Chondrocyte (in vitro differentiated cells): ENCODE measurements at regions not wholly inside any gene's neighbourhood (a gene's known extent, or its start where the extent isn't known, plus 50 kb on each side); places are given as distances from the start of the nearest gene placed in this dataset.

Experiments used
- DNase-seq: peaks from one replicate; pipeline ENCODE4 v3.0.0; 2021; ENCODE audit warnings: mixed read lengths, low spot score
- H3K27ac Mint-ChIP-seq: one replicate; pipeline ENCODE4 v1.8.0; 2021; ENCODE audit warnings: mild to moderate bottlenecking, moderate library complexity, mixed read lengths; ENCODE audit not compliant: unreplicated experiment
- H3K27me3 Mint-ChIP-seq: 2 replicates; pipeline ENCODE4 v1.8.0; 2021; ENCODE audit warnings: low read depth, mixed read lengths
- H3K36me3 Mint-ChIP-seq: 2 replicates; pipeline ENCODE4 v1.8.0; 2021; ENCODE audit warnings: low read depth, mixed read lengths
- H3K4me1 Mint-ChIP-seq: 2 replicates; pipeline ENCODE4 v1.8.0; 2021; ENCODE audit warnings: low read depth, mild to moderate bottlenecking, mixed read lengths
- H3K4me3 Mint-ChIP-seq: one replicate; pipeline ENCODE4 v1.8.0; 2021; ENCODE audit warnings: mild to moderate bottlenecking, moderate library complexity, mixed read lengths; ENCODE audit not compliant: unreplicated experiment
- H3K9me3 Mint-ChIP-seq: 2 replicates; pipeline ENCODE4 v1.8.0; 2021; ENCODE audit warnings: low read depth, mixed read lengths
- TF ChIP-seq, protein P1 (sequence below): fragments of 200-600 bp; sonication (generic); IDR thresholded peaks from 2 replicates; pipeline ENCODE4 v1.5.0; 2021; ENCODE audit warnings: antibody characterized with exemption, mild to moderate bottlenecking, moderate library complexity

DNA sequence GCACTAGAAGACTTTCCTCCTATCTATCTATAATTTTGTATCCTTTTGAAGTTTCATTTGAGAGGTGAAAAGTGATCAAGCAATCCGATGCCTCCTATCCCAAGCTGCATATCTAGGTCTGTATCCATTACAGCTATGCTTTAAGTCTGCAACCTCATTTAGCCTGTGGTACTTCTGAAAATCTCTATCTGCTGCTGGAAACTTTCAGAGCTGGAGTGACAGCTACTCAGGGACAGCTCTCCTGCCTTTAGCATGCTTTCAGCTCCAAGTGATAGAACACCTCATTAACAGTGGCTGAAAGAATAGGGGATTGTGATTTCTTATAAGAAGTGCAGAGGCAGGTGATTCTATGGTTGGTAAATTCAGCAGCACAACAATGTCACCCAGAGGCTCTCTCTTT, 1153.5 kb downstream of the AACS start:
- Mint-ChIP-seq H3K36me3 (no peaks in the 10 kb centered on the region), H3K27me3 (no peaks in the 10 kb centered on the region), H3K4me1 (no peaks in the 10 kb centered on the region), H3K4me3 (no peak overlapping the region), H3K27ac (no peak overlapping the region), H3K9me3 (peaks cover 4% of the 10 kb centered on the region)
- DNase-seq = no peak
- TF ChIP-seq, protein P1, sequence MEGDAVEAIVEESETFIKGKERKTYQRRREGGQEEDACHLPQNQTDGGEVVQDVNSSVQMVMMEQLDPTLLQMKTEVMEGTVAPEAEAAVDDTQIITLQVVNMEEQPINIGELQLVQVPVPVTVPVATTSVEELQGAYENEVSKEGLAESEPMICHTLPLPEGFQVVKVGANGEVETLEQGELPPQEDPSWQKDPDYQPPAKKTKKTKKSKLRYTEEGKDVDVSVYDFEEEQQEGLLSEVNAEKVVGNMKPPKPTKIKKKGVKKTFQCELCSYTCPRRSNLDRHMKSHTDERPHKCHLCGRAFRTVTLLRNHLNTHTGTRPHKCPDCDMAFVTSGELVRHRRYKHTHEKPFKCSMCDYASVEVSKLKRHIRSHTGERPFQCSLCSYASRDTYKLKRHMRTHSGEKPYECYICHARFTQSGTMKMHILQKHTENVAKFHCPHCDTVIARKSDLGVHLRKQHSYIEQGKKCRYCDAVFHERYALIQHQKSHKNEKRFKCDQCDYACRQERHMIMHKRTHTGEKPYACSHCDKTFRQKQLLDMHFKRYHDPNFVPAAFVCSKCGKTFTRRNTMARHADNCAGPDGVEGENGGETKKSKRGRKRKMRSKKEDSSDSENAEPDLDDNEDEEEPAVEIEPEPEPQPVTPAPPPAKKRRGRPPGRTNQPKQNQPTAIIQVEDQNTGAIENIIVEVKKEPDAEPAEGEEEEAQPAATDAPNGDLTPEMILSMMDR = no peak

DNA sequence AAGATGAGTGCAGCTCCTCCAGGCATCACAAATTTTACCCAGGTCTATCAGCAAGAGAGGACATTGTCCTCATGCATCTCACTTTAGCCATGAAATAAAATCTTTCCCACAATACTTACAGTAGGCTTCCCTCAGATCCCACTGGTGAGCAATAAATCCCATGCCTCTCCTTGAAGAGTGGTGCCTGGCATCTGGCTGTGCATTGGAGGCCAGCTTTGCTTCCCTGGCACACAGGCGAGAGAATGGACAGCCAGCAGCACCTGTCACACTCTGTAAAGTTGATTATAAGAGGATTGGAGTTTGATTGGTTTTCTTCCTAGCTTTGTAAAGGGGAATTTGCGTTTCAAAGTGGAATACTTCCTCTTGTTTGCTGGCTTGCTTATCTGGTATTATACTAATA, 1153.9 kb downstream of the AACS start:
- no peak for DNase-seq
- Mint-ChIP-seq H3K27me3 (no peaks in the 10 kb centered on the region), H3K4me1 (no peaks in the 10 kb centered on the region), H3K9me3 (peaks cover 4% of the 10 kb centered on the region), H3K4me3 (no peak overlapping the region), H3K27ac (no peak overlapping the region), H3K36me3 (no peaks in the 10 kb centered on the region)
- TF ChIP-seq, protein P1 = no peak

DNA sequence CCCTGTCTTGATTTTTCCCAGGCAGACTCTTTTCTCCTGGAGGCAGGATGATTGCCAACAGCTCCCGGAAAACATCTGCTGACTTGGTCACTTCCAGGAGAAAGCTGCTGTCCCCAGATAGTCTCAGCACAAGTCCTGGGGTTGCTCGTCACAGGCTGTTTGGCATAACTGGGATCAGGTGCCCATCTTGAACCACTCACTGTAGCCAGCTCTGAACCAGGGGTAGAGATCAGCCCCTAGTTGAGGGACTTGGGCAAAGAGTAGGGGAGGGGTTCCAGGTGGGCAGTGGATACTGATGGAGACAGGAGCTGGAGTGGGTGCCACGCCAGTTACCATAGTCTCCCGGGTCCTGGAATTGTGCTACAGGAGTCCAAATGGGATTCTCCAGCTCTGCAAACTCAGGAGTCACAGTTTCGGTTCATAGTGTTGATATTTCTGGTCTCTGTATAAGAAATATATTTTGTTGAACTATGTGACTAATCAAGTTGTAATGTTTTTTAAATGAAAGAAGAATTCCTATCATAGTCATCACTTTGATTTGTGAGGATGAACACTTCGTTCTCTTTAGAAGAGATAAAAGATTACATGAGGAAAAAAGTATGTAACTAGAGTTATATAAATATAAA, 1154.5 kb downstream of the AACS start:
- no peaks in the 10 kb centered on the region for H3K27me3 Mint-ChIP-seq
- H3K27ac Mint-ChIP-seq = no peak overlapping the region
- H3K36me3 Mint-ChIP-seq = no peaks in the 10 kb centered on the region
- no peaks in the 10 kb centered on the region for H3K4me1 Mint-ChIP-seq
- peaks cover 4% of the 10 kb centered on the region for H3K9me3 Mint-ChIP-seq
- H3K4me3 Mint-ChIP-seq = no peak overlapping the region
- TF ChIP-seq, protein P1 = no peak
- DNase-seq = no peak

DNA sequence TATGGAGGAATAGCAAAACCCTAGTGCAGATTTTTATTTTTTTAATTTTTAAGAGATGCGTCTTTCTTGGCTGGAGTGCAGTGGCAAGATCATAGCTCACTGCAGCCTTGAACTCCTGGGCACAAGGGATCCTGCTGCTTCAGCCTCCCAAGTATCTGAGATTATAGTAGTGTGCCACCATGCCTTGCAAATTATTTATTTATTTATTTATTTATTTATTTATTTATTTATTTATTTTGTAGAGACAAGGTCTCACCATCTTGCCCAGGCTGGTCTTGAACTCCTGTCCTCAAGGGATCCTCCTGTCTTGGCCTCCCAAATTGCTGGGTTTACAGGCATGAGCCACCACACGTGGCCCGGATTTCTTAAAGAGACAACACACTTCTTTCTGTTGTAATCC, 1158.8 kb downstream of the AACS start:
- H3K9me3 Mint-ChIP-seq = peaks cover 25% of the 10 kb centered on the region
- no peak overlapping the region for H3K4me3 Mint-ChIP-seq
- H3K27ac Mint-ChIP-seq = no peak overlapping the region
- no peaks in the 10 kb centered on the region for H3K4me1 Mint-ChIP-seq
- H3K36me3 Mint-ChIP-seq = no peaks in the 10 kb centered on the region
- TF ChIP-seq, protein P1 = no peak
- no peak for DNase-seq
- H3K27me3 Mint-ChIP-seq = no peaks in the 10 kb centered on the region

DNA sequence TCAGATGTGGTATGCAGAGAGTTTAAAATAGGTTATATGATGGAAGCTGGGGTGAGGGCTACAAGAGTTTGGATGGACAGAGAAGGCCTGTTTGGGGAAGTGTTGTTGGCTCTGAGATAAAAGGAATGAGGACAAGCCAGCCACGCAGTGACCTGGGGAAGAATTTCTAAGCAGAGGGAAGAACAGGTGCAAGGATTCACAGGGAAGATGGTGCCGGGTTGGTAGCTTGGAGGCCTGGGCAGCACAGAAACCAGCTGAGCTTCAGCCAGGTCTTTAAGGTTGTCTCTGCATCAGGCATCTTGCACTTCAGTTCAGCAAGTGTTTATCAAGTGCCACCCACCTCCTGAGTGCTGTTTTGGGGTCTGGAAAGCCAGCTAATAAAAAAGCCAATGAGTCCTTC, 1163.7 kb downstream of the AACS start:
- DNase-seq = no peak
- Mint-ChIP-seq H3K4me3 (no peak overlapping the region), H3K27ac (no peak overlapping the region), H3K36me3 (no peaks in the 10 kb centered on the region), H3K4me1 (no peaks in the 10 kb centered on the region), H3K27me3 (no peaks in the 10 kb centered on the region), H3K9me3 (peaks cover 40% of the 10 kb centered on the region)
- TF ChIP-seq, protein P1 = no peak
